ENCODE measurements at regions not wholly inside any gene's neighbourhood (a gene's known extent, or its start where the extent isn't known, plus 50 kb on each side); places are given as distances from the start of the nearest gene placed in this dataset.
"Not testable (repeated sequence)": the region's sequence is repeated elsewhere in the genome, so short reads cannot be mapped to it uniquely, and the experiment has no call there.

DNA sequence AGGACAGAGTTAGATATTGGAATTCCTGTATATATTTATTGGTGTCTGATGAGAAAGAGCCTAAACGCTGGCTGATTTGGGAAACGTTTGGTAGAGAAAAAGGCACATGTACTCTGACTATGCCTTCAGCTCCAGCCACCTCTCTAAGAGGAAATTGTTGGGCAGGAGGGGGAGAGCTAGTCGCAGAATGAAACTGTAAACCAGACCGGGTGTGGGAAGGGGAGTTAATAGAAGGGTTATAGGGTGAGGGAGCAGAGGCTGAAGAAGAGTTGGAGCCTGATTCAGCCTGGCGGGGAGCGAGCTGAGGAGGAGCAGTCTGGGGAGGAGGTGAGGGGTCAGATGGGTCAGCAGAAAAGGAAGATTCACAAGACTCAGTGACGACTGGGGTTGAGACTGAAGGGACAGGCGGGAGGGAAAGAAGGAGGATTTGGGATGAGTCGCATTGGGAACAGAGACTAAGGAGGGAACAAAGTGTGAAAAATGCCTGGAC is 54.2 kb upstream of the RHOU start:
- not testable (repeated sequence) for DNase-seq (ENCODE audit: low read depth, low spot score); H3K27ac ChIP-seq (ENCODE audit: low read length); H3K36me3 ChIP-seq (ENCODE audit: control insufficient read depth, insufficient read depth, low read length); H3K4me3 ChIP-seq (ENCODE audit: low read length); H3K4me1 ChIP-seq (ENCODE audit: control insufficient read depth, insufficient read depth, low read length); H3K27me3 ChIP-seq (ENCODE audit: control insufficient read depth, insufficient read depth, low read length); H3K9me3 ChIP-seq (ENCODE audit: control insufficient read depth, insufficient read depth, low read length)
- no CpG with 5 or more reads among the region's 9 CpGs for WGBS (ENCODE audit: insufficient coverage, insufficient read length)

DNA sequence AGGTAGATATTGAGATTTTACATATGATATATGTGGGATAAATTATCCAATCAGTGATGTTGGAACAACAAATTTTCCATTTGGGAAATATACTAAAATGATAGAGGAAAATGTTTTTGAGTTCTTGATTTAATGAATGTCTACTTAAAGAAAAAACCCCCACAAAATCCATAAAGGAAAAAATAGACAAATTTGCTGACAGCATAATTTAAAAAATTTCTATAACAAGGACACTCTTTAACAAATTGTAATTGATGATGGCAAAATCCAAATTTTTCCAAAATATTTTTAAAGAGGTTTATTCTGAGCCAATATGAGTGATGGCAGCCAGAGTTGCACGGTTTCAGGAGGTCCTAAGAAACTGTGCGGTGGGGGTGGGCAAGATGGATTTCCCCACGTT is 51.9 kb upstream of the RHOU start:
- no peak for DNase-seq (ENCODE audit: low read depth, low spot score)
- no peaks in the 10 kb centered on the region for H3K27me3 ChIP-seq (ENCODE audit: control insufficient read depth, insufficient read depth, low read length)
- no peak overlapping the region for H3K4me3 ChIP-seq (ENCODE audit: low read length)
- H3K4me1 ChIP-seq (ENCODE audit: control insufficient read depth, insufficient read depth, low read length), result no peaks in the 10 kb centered on the region
- WGBS (ENCODE audit: insufficient coverage, insufficient read length), result no CpG with 5 or more reads among the region's 3 CpGs
- no peaks in the 10 kb centered on the region for H3K9me3 ChIP-seq (ENCODE audit: control insufficient read depth, insufficient read depth, low read length)
- no peak overlapping the region for H3K27ac ChIP-seq (ENCODE audit: low read length)
- no peaks in the 10 kb centered on the region for H3K36me3 ChIP-seq (ENCODE audit: control insufficient read depth, insufficient read depth, low read length)

DNA sequence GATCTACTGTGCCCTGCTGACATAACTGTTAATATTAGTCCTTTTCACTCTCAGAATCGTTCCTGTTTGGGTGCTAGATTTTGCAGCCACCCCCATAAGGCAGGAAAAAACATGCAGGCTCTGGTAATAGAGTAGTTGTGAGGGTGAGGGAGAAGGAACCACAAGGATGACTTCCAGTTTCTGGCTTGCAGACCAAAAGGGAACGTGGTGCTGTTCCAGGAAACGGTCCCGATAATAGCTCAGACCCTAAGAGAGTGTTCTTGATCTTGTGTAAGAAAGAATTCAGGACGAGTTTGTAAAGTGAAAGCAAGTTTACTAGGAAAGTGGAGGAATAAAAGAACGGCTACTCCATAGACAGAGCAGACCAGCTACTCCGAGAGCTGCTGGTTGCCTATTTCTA is 50.7 kb upstream of the RHOU start:
- Histone ChIP-seq H3K27me3 (ENCODE audit: control insufficient read depth, insufficient read depth, low read length) (no peaks in the 10 kb centered on the region), H3K9me3 (ENCODE audit: control insufficient read depth, insufficient read depth, low read length) (no peaks in the 10 kb centered on the region), H3K36me3 (ENCODE audit: control insufficient read depth, insufficient read depth, low read length) (no peaks in the 10 kb centered on the region), H3K4me3 (ENCODE audit: low read length) (no peak overlapping the region), H3K4me1 (ENCODE audit: control insufficient read depth, insufficient read depth, low read length) (no peaks in the 10 kb centered on the region), H3K27ac (ENCODE audit: low read length) (no peak overlapping the region)
- DNase-seq (ENCODE audit: low read depth, low spot score), result no peak
- WGBS (ENCODE audit: insufficient coverage, insufficient read length), result no CpG with 5 or more reads among the region's 7 CpGs

DNA sequence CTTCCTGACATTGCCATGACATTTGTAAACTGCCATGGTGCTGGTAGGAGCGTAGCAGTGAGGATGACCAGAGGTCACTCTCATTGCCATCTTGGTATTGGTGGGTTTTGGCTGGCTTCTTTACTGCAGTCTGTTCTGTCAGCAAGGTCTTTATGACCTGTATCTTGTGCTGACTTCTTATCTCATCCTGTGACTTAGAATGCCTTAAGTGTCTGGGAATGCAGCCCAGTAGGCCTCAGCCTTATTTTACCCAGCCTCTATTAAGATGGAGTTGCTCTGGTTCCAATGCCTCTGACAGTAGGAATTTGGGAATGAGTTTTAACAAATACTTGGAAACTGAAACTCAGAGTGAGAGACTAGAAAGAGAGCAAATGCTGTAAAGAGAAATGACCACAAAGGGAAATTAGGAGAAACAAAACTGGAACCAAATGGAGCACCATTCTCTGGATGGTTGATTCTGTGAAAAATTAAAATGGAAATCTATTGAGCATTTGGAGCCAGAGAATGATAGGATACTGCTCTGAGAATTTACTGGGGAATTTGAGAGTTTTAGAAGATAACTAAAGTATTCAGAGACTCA is 50.1 kb upstream of the RHOU start:
- no peak overlapping the region for H3K4me3 ChIP-seq (ENCODE audit: low read length)

More for the DNA sequence above, 50.1 kb upstream of the RHOU start:
- no peaks in the 10 kb centered on the region for H3K36me3 ChIP-seq (ENCODE audit: control insufficient read depth, insufficient read depth, low read length)
- no peak for DNase-seq (ENCODE audit: low read depth, low spot score)
- no peaks in the 10 kb centered on the region for H3K27me3 ChIP-seq (ENCODE audit: control insufficient read depth, insufficient read depth, low read length)
- WGBS (ENCODE audit: insufficient coverage, insufficient read length), result no CpG with 5 or more reads among the region's 1 CpG
- no peaks in the 10 kb centered on the region for H3K4me1 ChIP-seq (ENCODE audit: control insufficient read depth, insufficient read depth, low read length)
- H3K27ac ChIP-seq (ENCODE audit: low read length), result no peak overlapping the region
- no peaks in the 10 kb centered on the region for H3K9me3 ChIP-seq (ENCODE audit: control insufficient read depth, insufficient read depth, low read length)

Measured in iPS DF 6.9 (cell line).